ENCODE measurements at regions not wholly inside any gene's neighbourhood (a gene's known extent, or its start where the extent isn't known, plus 50 kb on each side); places are given as distances from the start of the nearest gene placed in this dataset.
"Not testable (repeated sequence)": the region's sequence is repeated elsewhere in the genome, so short reads cannot be mapped to it uniquely, and the experiment has no call there.

GRCh38 chr9:63425123-63425522 is 1859.9 kb downstream of the FOXD4L5 start:
- TF ChIP-seq CTCF (IDR thresholded peaks at IDR 0.05; ENCODE audit: insufficient read depth, low read length, poor library complexity, severe bottlenecking); EZH2phosphoT487 (conservative IDR thresholded peaks at IDR 0.05; ENCODE audit: low read length): not testable (repeated sequence)
